ENCODE measurements at regions not wholly inside any gene's neighbourhood (a gene's known extent, or its start where the extent isn't known, plus 50 kb on each side); places are given as distances from the start of the nearest gene placed in this dataset.

DNA sequence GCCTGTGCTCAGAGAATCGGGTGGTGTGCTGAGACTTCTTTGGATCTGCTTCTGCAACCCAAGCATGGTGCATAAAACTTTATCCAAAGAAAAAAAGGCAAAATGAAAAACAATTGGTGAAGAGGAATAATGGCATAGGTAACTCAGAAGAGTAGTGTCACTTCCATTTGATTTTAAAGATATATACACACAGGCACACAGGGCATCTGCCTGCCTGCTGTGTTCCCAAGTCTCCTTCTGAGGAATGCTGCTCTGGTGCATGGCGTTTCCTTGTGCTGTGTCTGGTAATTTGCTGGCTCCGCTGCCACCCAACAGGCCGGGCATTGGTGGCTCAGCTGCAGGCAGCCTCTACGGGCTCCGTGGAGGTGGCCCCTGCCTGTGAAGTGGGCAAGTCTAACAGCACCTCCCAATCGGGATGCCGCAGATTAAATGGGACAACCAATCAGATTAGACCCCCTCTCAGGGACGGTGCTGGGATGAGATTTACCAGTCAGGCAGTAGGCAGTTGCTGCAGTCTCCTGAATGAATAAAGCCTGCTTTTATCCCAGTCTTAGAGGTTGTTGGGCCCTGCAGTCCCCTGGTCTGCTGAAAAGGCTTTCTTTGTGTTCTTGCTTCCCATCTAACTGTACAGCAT, 253.7 kb upstream of the RASGRP1 start:
- Histone ChIP-seq H3K4me3 (no peak overlapping the region), H3K27me3 (ENCODE audit: insufficient read depth in 3 of 3, low read length in 2 of 3) (no peaks in the 10 kb centered on the region), H3K4me1 (no peaks in the 10 kb centered on the region), H3K9me3 (no peaks in the 10 kb centered on the region), H3K36me3 (ENCODE audit: insufficient read depth in 1 of 2, low read depth in 1 of 2) (no peaks in the 10 kb centered on the region), H3K27ac (no peak overlapping the region)
- TF ChIP-seq, protein P1, sequence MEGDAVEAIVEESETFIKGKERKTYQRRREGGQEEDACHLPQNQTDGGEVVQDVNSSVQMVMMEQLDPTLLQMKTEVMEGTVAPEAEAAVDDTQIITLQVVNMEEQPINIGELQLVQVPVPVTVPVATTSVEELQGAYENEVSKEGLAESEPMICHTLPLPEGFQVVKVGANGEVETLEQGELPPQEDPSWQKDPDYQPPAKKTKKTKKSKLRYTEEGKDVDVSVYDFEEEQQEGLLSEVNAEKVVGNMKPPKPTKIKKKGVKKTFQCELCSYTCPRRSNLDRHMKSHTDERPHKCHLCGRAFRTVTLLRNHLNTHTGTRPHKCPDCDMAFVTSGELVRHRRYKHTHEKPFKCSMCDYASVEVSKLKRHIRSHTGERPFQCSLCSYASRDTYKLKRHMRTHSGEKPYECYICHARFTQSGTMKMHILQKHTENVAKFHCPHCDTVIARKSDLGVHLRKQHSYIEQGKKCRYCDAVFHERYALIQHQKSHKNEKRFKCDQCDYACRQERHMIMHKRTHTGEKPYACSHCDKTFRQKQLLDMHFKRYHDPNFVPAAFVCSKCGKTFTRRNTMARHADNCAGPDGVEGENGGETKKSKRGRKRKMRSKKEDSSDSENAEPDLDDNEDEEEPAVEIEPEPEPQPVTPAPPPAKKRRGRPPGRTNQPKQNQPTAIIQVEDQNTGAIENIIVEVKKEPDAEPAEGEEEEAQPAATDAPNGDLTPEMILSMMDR (IDR thresholded peaks at IDR 0.05), result no peak
- no peak for ATAC-seq
- WGBS, 3 donors, result 78 to 80% (median 78%) methylated on average over 9 of the region's 9 CpGs
- intact Hi-C loops (cut with DNase I), result loop anchor here (5.0 to 10.0 kb wide), 3 partner anchors 759 to 937 kb away; partner anchors contain the start of gene THBS1 (in 1 of the 2)
- DNase-seq, result no peak

DNA sequence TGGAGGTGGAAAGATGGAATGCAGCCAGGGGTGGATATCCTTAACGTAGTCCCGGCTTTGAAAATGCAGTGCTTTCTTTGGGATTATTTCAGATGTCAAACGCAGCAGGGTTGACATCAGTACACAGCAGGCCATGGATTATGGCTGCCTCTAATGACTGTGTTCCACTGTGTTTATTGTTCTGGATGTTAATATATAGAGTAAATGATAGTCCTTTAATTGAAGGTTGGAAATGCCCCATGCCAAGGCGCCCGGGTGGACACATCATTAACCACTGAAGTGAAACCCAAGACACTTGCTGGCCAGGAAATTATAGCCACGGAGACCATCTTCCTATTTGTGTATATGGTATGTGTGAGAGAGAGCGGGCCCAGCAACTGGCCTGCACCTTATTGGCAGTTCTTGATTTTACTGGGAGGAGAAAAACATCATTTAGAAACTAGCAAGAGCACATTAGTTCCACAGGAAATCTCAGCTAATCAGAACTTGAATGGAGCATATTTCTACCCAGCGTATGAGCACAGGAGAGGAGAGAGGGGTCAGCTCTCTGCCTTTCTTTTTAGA, 254.9 kb upstream of the RASGRP1 start:
- ATAC-seq (no peak), DNase-seq (no peak)
- Histone ChIP-seq H3K27ac (no peak overlapping the region), H3K36me3 (ENCODE audit: insufficient read depth in 1 of 2, low read depth in 1 of 2) (no peaks in the 10 kb centered on the region), H3K4me3 (no peak overlapping the region), H3K9me3 (no peaks in the 10 kb centered on the region), H3K4me1 (no peaks in the 10 kb centered on the region), H3K27me3 (ENCODE audit: insufficient read depth in 3 of 3, low read length in 2 of 3) (no peaks in the 10 kb centered on the region)
- 70 to 77% (median 76%) methylated on average over 8 of the region's 8 CpGs for WGBS, 3 donors
- intact Hi-C loops (cut with DNase I), result loop anchor here (5.0 to 10.0 kb wide), 3 partner anchors 758 to 935 kb away; partner anchors contain the start of gene THBS1 (in 1 of the 2)
- TF ChIP-seq, protein P1 (IDR thresholded peaks at IDR 0.05), result no peak

DNA sequence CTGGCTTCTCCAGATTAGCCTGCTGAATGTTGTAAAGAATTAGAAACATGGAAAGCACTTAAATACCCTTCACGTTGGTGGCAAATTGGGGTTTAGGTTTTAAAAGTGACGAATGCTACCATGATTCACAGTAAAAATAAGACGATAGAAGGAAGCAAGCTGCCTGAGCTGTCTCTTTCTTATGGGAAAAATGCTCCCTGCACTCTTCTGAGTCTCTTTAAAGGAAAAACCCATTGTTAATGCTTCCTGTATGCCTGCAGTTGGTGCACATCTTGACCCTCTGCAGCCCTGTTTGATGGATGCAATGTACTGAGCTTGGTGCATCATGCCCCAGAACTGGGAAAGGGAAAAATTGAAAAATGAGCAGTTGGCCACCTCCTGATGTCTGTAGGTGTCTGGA, 258.6 kb upstream of the RASGRP1 start:
- Histone ChIP-seq H3K4me3 (no peak overlapping the region), H3K27me3 (ENCODE audit: insufficient read depth in 3 of 3, low read length in 2 of 3) (no peaks in the 10 kb centered on the region), H3K27ac (no peak overlapping the region), H3K36me3 (ENCODE audit: insufficient read depth in 1 of 2, low read depth in 1 of 2) (no peaks in the 10 kb centered on the region), H3K9me3 (no peaks in the 10 kb centered on the region), H3K4me1 (no peaks in the 10 kb centered on the region)
- 67 to 71% (median 69%) methylated on average over 3 of the region's 3 CpGs for WGBS, 3 donors
- ATAC-seq (no peak), DNase-seq (no peak)
- TF ChIP-seq, protein P1 (IDR thresholded peaks at IDR 0.05), result no peak
- intact Hi-C loops (cut with DNase I), result no loop called here

DNA sequence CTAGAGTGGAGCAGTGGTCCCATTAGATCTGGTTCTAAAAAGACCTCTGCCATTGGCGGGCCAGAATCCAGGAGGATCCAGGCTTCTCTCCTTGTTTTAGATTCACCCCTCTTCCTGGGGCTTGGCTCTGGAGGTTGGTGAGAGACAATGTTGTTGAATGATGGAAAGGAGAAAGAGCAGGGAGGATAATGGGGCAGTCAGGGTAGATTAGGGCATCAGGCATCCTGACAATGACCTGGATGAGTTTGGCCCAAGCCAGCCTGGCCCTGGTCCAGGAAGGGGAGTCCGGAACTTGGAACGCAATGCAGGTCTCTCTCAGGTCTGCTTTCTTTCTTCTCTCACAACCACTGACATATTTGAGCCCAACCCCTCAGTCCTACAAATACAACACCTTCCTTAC, 260.1 kb upstream of the RASGRP1 start:
- ATAC-seq (no peak), DNase-seq (no peak)
- Histone ChIP-seq H3K36me3 (ENCODE audit: insufficient read depth in 1 of 2, low read depth in 1 of 2) (no peaks in the 10 kb centered on the region), H3K9me3 (no peaks in the 10 kb centered on the region), H3K4me1 (no peaks in the 10 kb centered on the region), H3K27ac (no peak overlapping the region), H3K27me3 (ENCODE audit: insufficient read depth in 3 of 3, low read length in 2 of 3) (no peaks in the 10 kb centered on the region), H3K4me3 (no peak overlapping the region)
- 58 to 73% (median 72%) methylated on average over 3 of the region's 3 CpGs for WGBS, 3 donors
- TF ChIP-seq, protein P1 (IDR thresholded peaks at IDR 0.05), result no peak
- intact Hi-C loops (cut with DNase I), result no loop called here
